HG02610 (cell line): ENCODE measurements at regions not wholly inside any gene's neighbourhood (a gene's known extent, or its start where the extent isn't known, plus 50 kb on each side); places are given as distances from the start of the nearest gene placed in this dataset.
A peak's percentile ranks its signal among the peaks of the same experiment; 100 is the strongest.

Source experiments
- ATAC-seq: cut with Tn5 transposase; IDR thresholded peaks from one replicate; pipeline ENCODE4 v1.9.1; 2021; ENCODE audit warnings: mild to moderate bottlenecking, moderate library complexity; ENCODE audit not compliant: unreplicated experiment

DNA sequence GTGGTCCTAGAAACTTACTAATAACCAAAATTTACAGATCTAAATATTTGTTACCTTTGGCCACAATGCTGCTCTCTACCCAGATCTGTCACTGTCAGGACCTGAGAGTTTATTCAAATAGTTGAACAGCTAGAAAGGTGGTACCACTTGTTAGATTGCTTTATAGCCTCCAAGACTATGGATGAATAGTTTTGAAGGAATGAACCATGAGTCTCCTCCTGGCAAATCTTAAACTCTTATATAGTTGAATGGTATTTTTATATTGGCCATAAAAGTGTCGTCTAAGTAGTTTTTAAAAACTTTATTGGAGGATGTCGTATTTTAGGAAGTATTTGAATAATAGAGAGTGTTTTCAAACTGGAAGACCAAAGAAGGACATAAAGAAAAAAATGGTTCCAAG is 178.7 kb downstream of the AHR start:
- no peak for ATAC-seq

DNA sequence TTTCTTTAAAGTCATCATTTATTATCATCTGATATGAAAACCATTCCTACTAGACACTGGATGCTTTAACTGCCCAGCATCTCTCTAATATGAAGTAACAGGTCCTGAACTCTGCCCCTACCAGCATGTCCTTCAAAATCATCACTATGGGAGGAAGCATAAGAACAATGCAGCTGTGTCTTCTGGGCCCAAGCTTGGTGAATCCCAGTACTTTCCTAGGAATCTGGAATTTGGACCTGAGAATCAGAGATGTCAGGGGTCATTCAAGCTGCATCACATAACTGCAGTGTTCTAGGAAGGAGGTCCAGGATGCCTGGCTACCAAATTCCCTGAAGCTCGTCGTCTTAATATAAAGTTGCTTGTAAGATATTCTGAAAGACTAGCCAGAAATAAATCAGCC is 182.7 kb downstream of the AHR start:
- ATAC-seq, result no peak

DNA sequence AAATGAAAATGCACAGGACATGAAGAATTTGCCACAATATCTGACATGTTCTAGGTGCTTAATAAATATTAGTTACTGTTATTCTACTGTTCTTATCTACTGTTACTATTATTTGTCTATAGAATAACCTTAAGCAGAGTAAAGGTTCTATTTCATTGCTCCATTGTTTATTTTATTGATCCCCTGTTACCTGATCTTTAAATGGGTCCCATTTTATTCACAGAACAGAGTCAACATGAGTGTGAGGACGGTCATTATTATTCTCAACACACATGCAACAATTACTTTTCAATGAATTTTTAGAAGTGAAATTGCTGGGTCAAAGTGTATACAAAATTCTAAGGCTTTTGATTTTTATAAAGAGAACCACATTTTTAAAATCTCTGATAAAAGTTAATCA is 186.9 kb downstream of the AHR start:
- no peak for ATAC-seq

DNA sequence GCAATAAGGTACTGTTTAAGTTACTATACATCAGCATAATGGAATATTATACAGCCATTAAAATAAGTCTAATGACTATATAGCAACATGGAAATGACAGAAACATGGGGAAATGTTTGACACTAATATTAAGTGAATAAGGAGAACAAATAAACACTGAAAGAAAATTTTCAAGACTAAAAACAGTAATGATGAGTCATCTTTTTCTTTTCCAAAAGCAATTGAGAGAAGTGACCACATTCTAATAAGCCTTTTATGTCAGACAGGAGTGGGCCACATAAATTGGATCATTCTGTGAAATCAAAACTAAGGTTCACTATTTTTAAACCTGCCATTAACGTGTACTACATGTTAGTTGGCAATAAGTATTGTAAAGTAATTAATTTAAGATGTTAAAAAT is 187.5 kb downstream of the AHR start:
- ATAC-seq, result no peak

- no peak for ATAC-seq
These were observed 188.4 kb downstream of the AHR start for GRCh38 chr7:17486835-17487234.

GRCh38 chr7:17487343-17487742 is 188.9 kb downstream of the AHR start:
- no peak for ATAC-seq

DNA sequence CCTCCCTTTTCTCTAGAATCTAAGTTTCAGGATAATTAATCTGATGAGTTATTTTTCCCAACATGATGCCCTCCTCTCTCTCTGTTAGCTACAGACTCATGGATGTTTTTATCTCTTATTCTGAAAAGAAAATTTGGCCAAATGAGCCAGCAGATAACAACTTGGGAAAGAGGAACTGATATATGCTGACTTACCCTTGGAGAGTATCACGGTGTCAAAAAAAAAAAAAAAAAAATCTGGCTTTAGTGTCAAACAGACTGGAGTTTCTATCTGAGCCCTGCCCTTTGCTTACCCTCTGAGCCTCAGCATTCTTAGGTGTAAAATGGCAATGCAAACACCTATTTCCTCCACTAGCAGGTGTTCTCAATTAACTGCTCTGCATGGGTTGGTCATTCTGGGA is 190.4 kb downstream of the AHR start:
- no peak for ATAC-seq

DNA sequence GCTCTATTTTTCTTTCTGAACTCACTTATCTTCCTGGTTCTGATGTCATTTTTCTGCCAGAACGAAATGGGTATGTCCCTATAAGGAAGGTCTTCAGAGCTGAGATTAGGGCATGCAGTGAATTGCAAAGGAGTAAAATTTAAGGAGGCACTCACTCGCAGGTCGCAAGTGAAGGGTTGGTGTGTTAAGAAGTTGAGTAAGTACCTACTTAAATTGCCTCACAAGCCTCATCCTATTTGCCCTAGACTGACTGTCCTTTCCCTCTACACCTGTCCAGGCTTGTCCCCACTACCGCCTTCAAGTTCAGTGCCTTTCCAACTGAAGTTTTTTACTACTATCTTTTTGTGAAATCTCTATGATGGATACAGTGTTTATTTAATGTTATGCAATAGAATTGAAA is 191.5 kb downstream of the AHR start:
- ATAC-seq, result no peak

DNA sequence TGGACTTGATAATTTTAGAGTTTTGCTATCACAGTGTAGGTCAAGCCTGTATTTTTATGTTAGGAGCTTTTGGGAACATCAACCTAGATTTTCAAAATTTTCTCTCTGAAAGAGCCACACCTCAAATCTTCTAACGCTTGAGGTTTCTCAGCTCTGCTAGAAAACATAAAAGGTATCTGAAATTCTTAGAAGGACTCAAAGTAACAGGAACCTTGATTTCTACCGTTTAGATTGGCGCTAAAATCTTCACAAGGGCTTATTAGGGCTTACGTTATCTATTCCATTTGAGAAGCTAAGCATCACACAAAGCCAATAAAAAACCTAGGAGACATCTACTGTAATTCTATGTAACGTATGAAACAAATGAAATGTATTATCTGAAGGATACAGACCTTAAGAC is 192.4 kb downstream of the AHR start:
- no peak for ATAC-seq

GRCh38 chr7:17492437-17492836 is 194.0 kb downstream of the AHR start:
- ATAC-seq, result no peak

GRCh38 chr7:17493446-17493845 is 195.0 kb downstream of the AHR start:
- ATAC-seq, result no peak

- ATAC-seq, result peak; percentile 74
These were observed 197.4 kb downstream of the AHR start for GRCh38 chr7:17495655-17496394.

DNA sequence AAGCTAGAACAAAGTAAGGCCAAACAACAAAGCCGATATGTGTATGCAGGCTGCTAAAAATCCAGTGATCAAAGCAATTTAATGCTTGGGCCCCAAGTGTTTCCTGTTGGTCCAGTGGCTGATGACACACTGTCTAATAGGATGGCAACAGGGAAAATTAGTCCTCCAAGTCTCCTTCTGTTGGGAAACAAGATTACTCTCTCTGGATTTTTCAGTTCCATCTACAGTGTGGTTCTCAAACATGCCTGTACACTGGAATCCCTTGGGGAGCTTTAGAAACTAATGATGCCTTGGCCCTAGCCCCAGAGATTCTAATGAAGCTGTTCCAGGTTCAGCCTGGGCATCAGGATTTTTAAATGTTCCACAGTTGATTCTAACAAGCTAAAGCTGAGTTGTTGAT is 198.7 kb downstream of the AHR start:
- ATAC-seq, result no peak

DNA sequence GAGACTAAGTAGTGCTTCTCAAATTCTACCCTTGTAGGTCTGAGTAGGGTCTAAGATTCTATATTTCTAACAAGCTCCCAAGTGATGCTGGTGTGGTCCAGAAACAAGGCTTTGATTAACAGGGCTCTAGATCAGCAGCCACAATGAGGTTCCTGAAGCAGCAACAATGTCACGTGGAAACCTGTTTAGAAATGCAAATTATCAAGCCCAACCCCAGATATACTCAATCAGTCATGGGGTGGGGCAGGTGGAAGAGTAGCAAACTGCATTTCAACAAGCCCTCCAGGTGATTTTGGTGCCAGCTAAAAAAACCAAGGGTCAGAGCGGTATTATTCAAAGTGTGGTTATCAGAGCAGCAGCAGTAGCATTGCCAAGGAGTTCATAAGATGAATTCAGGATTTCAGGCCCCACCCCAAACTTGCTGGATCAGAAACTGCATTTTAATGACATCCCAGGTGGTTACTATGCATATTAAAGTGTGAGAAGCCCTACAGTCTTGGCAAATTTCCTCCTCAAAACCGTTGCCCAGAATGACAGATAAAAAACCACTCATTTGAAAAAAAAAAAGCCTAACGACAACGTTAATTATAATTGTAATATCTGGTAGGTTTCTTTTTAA is 199.2 kb downstream of the AHR start:
- ATAC-seq, result no peak

DNA sequence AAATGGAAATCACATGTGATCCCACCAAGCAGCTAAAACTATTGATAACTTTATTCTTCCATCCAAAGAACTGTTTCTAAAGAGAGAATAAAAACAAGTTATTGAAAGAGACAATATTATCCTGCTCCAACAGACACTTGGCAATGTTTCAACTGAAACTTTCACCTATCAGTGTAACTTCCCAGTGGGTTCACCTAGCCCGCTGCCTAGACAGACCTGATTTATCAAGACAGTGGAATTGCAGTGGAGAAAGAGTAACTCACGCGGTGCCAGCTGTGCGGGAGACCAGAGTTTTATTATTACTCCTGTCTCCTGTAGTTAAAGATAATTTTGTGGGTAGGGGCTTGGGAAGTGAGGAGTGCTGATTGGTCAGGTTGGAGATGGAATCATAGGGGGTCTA is 199.8 kb downstream of the AHR start:
- no peak for ATAC-seq

DNA sequence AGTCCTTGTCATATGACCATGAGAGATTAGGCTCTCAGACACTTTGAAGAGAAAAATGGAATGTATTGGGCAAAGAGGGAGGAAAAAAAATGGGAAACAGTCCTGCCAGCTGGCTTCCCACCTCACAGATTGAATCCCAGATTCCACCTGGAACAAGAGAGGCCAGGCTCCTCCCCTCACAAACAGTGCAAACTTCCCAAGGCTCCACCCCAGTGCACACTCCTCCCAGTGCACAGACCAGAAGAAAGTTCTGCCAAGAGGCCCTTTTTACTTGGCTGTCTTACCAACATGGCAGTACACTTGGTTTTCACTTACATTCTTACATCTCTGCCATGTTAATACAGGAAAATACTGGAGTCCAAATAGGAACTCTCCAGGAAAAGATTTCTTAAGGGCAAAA is 202.3 kb downstream of the AHR start:
- ATAC-seq, result no peak

GRCh38 chr7:17501441-17502212 is 203.2 kb downstream of the AHR start:
- no peak for ATAC-seq

- ATAC-seq, result no peak
These were observed 204.0 kb downstream of the AHR start for GRCh38 chr7:17502213-17503060.

DNA sequence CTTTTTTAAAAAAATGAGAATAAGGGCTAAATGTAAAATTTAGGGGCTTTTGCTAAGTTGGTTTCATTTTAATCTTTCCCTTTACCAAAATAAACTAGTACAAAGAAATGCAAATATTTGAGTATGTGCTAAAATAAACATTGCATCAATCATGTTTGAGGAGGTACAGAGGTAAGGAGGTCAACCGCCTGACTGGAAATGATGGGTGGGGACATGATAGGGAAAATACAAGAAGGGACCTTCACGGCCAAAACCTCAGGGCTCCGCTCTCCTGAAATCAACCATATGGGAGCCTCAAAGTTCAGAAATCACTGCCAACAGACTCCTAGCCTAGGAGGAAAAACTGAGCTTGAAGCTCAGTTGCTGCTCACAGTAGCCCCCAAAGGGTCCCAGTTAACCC is 207.6 kb downstream of the AHR start:
- ATAC-seq, result peak; percentile 94

GRCh38 chr7:17506596-17506995 is 208.1 kb downstream of the AHR start:
- no peak for ATAC-seq

DNA sequence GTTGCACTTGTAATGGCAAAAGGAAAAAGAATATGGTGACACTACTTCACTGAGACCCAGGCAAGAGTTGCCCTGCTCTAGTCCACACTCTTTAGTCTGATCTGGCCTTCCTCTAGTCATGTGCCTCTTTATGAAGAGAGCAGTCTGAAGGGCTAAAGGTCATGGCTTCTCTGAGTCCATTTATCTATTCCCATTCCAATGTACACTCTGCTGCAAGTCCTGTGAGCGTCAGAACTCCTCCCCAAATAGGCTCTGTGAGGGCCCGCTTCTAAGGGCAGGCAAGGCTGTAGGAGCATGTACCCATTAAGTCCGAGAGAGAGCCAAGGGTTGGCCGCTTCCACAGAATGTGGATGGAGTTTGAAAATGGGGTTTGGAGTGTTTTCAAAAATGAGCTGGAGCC is 209.3 kb downstream of the AHR start:
- no peak for ATAC-seq
